Stimulated activated CD8-positive, alpha-beta memory T cell treated with anti-CD3 and anti-CD28 coated beads, Interleukin-4, amount 100 ng/mL, for 24 hours (primary cell): ENCODE measurements at regions not wholly inside any gene's neighbourhood (a gene's known extent, or its start where the extent isn't known, plus 50 kb on each side); places are given as distances from the start of the nearest gene placed in this dataset.
"Not testable (repeated sequence)": the region's sequence is repeated elsewhere in the genome, so short reads cannot be mapped to it uniquely, and the experiment has no call there.

ENCODE experiments used
- DNase-seq: peaks from one replicate; pipeline ENCODE4 v3.0.0-alpha.2; 2020; ENCODE audit warnings: low read depth

GRCh38 chr4:111274060-111274459 is 651.2 kb upstream of the PITX2 start:
- DNase-seq = no peak

GRCh38 chr4:111274486-111274885 is 651.6 kb upstream of the PITX2 start:
- no peak for DNase-seq

GRCh38 chr4:111281219-111281618 is 658.3 kb upstream of the PITX2 start:
- no peak for DNase-seq

GRCh38 chr4:111282035-111282434 is 659.2 kb upstream of the PITX2 start:
- DNase-seq = no peak

- peak; percentile 13 for DNase-seq
These were observed 660.3 kb upstream of the PITX2 start for GRCh38 chr4:111283066-111283677.

GRCh38 chr4:111296466-111296865 is 673.6 kb upstream of the PITX2 start:
- no peak for DNase-seq

- DNase-seq = no peak
These were observed 680.9 kb upstream of the PITX2 start for GRCh38 chr4:111303806-111304205.

- DNase-seq = no peak
These were observed 700.6 kb upstream of the PITX2 start for GRCh38 chr4:111323496-111323895.

GRCh38 chr4:111323916-111324315 is 701.0 kb upstream of the PITX2 start:
- DNase-seq = no peak

GRCh38 chr4:111326450-111326849 is 703.6 kb upstream of the PITX2 start:
- DNase-seq = no peak

GRCh38 chr4:111330786-111331185 is 707.9 kb upstream of the PITX2 start:
- no peak for DNase-seq

GRCh38 chr4:111334361-111334760 is 711.5 kb upstream of the PITX2 start:
- no peak for DNase-seq

- not testable (repeated sequence) for DNase-seq
These were observed 714.5 kb upstream of the PITX2 start for GRCh38 chr4:111337186-111337876.

GRCh38 chr4:111359602-111360001 is 736.7 kb upstream of the PITX2 start:
- no peak for DNase-seq

GRCh38 chr4:111360906-111361305 is 738.0 kb upstream of the PITX2 start:
- no peak for DNase-seq

GRCh38 chr4:111362941-111363361 is 740.1 kb upstream of the PITX2 start:
- DNase-seq = no peak

GRCh38 chr4:111377880-111378279 is 755.0 kb upstream of the PITX2 start:
- DNase-seq = not testable (repeated sequence)

- DNase-seq = no peak
These were observed 756.7 kb upstream of the FAM241A start for GRCh38 chr4:111388561-111388960.

- no peak for DNase-seq
These were observed 753.4 kb upstream of the FAM241A start for GRCh38 chr4:111391829-111392228.

- DNase-seq = no peak
These were observed 751.5 kb upstream of the FAM241A start for GRCh38 chr4:111393781-111394180.

GRCh38 chr4:111398906-111399330 is 746.3 kb upstream of the FAM241A start:
- no peak for DNase-seq

GRCh38 chr4:111399623-111400022 is 745.6 kb upstream of the FAM241A start:
- no peak for DNase-seq

GRCh38 chr4:111400741-111401140 is 744.5 kb upstream of the FAM241A start:
- no peak for DNase-seq

GRCh38 chr4:111404673-111405072 is 740.6 kb upstream of the FAM241A start:
- DNase-seq = no peak
